ENCODE measurements at regions not wholly inside any gene's neighbourhood (a gene's known extent, or its start where the extent isn't known, plus 50 kb on each side); places are given as distances from the start of the nearest gene placed in this dataset.

DNA sequence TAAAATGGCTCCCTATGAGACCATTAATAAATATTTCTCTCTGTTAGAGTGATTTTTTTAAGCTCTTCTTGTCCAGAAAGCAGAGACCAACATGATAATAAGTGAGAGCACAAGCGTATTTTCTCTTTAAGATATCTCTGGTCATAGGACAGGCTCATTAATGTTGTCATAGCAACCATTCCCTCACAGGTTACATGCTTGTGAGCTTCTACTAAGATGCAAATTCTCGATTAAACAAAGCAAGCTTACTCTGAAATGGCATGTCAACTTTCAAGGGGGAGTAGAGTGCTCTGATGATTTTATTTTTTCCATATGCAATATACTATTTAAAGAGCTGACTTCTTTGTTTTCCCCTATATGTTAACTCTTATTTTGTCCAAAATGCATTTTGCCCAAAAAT lies 487.2 kb upstream of the LCORL start:
- WGBS (ENCODE audit: low lambda C conversion rate), result 2% methylated on average over 2 of the region's 2 CpGs
- CTCF ChIA-PET, result no interaction called here

DNA sequence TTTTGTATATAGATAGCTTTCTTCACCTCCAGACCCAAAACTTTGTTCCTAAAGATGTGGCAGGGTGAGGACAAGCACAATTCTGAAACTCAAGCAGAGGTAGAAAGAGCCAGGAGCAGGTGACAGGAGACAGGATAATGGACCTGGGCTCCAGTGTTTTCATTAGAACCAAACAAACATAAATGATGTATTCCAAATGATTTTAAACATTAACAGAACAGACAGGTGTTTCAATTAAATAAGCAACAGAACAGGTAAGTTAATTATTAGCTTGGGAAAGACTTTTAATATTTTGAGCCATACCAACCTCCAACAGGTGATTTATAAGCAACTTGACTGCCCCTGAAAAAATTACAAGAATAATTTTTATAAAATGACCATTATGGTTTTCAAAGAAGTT lies 459.4 kb upstream of the LCORL start:
- Histone ChIP-seq H3K79me2 (ENCODE audit: insufficient read depth) (no peaks in the 10 kb centered on the region), H3F3A (replicated peaks; ENCODE audit: insufficient read depth) (no peaks in the 10 kb centered on the region), H3K27me3 (ENCODE audit: insufficient read depth) (no peaks in the 10 kb centered on the region), H3K4me1 (ENCODE audit: control insufficient read depth in 1 of 2, insufficient read depth in 2 of 2, low read depth in 1 of 2, low read length in 1 of 2) (no peaks in the 10 kb centered on the region), H3K27ac (ENCODE audit: low read depth in 2 of 2, low read length in 1 of 2) (no peak overlapping the region), H3K4me2 (no peak overlapping the region), H3K9me2 (no peaks in the 10 kb centered on the region), H3K4me3 (ENCODE audit: low read depth in 2 of 2, low read length in 1 of 2) (no peak overlapping the region), H3K9ac (no peak overlapping the region), H3K36me3 (replicated peaks in 1 of 2; ENCODE audit: control insufficient read depth in 1 of 2, insufficient read depth in 2 of 2, low read length in 1 of 2) (no peaks in the 10 kb centered on the region), H2AFZ (ENCODE audit: low read depth) (no peak overlapping the region), H4K20me1 (ENCODE audit: insufficient read depth) (no peaks in the 10 kb centered on the region), H3K9me3 (peaks cover 4% of the 10 kb centered on the region; the same call in 1 of the 2 replicates)
- DNase-seq, result no peak
- CTCF ChIA-PET, result no interaction called here
- TF ChIP-seq EZH2phosphoT487 (IDR thresholded peaks at IDR 0.05; ENCODE audit: borderline replicate concordance, low read depth), result no peak
- TF ChIP-seq, protein P1, sequence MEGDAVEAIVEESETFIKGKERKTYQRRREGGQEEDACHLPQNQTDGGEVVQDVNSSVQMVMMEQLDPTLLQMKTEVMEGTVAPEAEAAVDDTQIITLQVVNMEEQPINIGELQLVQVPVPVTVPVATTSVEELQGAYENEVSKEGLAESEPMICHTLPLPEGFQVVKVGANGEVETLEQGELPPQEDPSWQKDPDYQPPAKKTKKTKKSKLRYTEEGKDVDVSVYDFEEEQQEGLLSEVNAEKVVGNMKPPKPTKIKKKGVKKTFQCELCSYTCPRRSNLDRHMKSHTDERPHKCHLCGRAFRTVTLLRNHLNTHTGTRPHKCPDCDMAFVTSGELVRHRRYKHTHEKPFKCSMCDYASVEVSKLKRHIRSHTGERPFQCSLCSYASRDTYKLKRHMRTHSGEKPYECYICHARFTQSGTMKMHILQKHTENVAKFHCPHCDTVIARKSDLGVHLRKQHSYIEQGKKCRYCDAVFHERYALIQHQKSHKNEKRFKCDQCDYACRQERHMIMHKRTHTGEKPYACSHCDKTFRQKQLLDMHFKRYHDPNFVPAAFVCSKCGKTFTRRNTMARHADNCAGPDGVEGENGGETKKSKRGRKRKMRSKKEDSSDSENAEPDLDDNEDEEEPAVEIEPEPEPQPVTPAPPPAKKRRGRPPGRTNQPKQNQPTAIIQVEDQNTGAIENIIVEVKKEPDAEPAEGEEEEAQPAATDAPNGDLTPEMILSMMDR (IDR thresholded peaks at IDR 0.05), result no peak
- TF ChIP-seq POLR2AphosphoS5 (IDR thresholded peaks at IDR 0.05; ENCODE audit: low read depth, low read length), result no peak
- no peak for TF ChIP-seq FOXM1 (IDR thresholded peaks at IDR 0.05; ENCODE audit: low read depth)
- no peak for TF ChIP-seq MEF2A (IDR thresholded peaks at IDR 0.05; ENCODE audit: borderline replicate concordance, low read depth)
- TF ChIP-seq, protein P2, sequence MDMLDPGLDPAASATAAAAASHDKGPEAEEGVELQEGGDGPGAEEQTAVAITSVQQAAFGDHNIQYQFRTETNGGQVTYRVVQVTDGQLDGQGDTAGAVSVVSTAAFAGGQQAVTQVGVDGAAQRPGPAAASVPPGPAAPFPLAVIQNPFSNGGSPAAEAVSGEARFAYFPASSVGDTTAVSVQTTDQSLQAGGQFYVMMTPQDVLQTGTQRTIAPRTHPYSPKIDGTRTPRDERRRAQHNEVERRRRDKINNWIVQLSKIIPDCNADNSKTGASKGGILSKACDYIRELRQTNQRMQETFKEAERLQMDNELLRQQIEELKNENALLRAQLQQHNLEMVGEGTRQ (IDR thresholded peaks at IDR 0.05; ENCODE audit: borderline replicate concordance, low read depth, low read length), result no peak
- POLR2A ChIA-PET, result no interaction called here

More for the DNA sequence above, 487.2 kb upstream of the LCORL start:
- Histone ChIP-seq H3K36me3 (replicated peaks in 1 of 2; ENCODE audit: control insufficient read depth in 1 of 2, insufficient read depth in 2 of 2, low read length in 1 of 2) (no peaks in the 10 kb centered on the region), H3K79me2 (ENCODE audit: insufficient read depth) (no peaks in the 10 kb centered on the region), H3F3A (replicated peaks; ENCODE audit: insufficient read depth) (no peaks in the 10 kb centered on the region), H3K9ac (no peak overlapping the region), H3K9me3 (no peaks in the 10 kb centered on the region; the same call in 1 of the 2 replicates), H3K27ac (ENCODE audit: low read depth in 2 of 2, low read length in 1 of 2) (no peak overlapping the region), H3K9me2 (no peaks in the 10 kb centered on the region), H3K27me3 (ENCODE audit: insufficient read depth) (no peaks in the 10 kb centered on the region), H2AFZ (ENCODE audit: low read depth) (no peak overlapping the region), H4K20me1 (ENCODE audit: insufficient read depth) (no peaks in the 10 kb centered on the region), H3K4me1 (ENCODE audit: control insufficient read depth in 1 of 2, insufficient read depth in 2 of 2, low read depth in 1 of 2, low read length in 1 of 2) (no peaks in the 10 kb centered on the region), H3K4me3 (ENCODE audit: low read depth in 2 of 2, low read length in 1 of 2) (no peak overlapping the region), H3K4me2 (no peak overlapping the region)
- POLR2A ChIA-PET, result no interaction called here
- TF ChIP-seq IRF3 (IDR thresholded peaks at IDR 0.05; ENCODE audit: low read depth, low read length), result no peak
- TF ChIP-seq RAD21 (IDR thresholded peaks at IDR 0.05; ENCODE audit: low read length), result no peak
- TF ChIP-seq POLR2AphosphoS5 (IDR thresholded peaks at IDR 0.05; ENCODE audit: low read depth, low read length), result no peak
- TF ChIP-seq ELF1 (IDR thresholded peaks at IDR 0.05), result no peak
- no peak for TF ChIP-seq SIN3A (IDR thresholded peaks at IDR 0.05; ENCODE audit: borderline replicate concordance, low read depth, low read length)
- TF ChIP-seq RFX5 (IDR thresholded peaks at IDR 0.05; ENCODE audit: low read length), result no peak
- no peak for TF ChIP-seq FOXJ3 (CRISPR knock-in tag; IDR thresholded peaks at IDR 0.05)
- no peak for TF ChIP-seq FOXM1 (IDR thresholded peaks at IDR 0.05; ENCODE audit: low read depth)
- no peak for TF ChIP-seq NRF1 (IDR thresholded peaks at IDR 0.05; ENCODE audit: low read depth, low read length)
- TF ChIP-seq NFIC (IDR thresholded peaks at IDR 0.05; ENCODE audit: borderline replicate concordance), result no peak
- TF ChIP-seq, protein P3, sequence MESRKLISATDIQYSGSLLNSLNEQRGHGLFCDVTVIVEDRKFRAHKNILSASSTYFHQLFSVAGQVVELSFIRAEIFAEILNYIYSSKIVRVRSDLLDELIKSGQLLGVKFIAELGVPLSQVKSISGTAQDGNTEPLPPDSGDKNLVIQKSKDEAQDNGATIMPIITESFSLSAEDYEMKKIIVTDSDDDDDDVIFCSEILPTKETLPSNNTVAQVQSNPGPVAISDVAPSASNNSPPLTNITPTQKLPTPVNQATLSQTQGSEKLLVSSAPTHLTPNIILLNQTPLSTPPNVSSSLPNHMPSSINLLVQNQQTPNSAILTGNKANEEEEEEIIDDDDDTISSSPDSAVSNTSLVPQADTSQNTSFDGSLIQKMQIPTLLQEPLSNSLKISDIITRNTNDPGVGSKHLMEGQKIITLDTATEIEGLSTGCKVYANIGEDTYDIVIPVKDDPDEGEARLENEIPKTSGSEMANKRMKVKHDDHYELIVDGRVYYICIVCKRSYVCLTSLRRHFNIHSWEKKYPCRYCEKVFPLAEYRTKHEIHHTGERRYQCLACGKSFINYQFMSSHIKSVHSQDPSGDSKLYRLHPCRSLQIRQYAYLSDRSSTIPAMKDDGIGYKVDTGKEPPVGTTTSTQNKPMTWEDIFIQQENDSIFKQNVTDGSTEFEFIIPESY (IDR thresholded peaks at IDR 0.05; ENCODE audit: borderline replicate concordance, low read depth), result no peak
- TF ChIP-seq, protein P4, sequence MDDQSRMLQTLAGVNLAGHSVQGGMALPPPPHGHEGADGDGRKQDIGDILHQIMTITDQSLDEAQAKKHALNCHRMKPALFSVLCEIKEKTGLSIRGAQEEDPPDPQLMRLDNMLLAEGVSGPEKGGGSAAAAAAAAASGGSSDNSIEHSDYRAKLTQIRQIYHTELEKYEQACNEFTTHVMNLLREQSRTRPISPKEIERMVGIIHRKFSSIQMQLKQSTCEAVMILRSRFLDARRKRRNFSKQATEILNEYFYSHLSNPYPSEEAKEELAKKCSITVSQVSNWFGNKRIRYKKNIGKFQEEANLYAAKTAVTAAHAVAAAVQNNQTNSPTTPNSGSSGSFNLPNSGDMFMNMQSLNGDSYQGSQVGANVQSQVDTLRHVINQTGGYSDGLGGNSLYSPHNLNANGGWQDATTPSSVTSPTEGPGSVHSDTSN (IDR thresholded peaks at IDR 0.05), result no peak
- TF ChIP-seq, protein P2 (IDR thresholded peaks at IDR 0.05; ENCODE audit: borderline replicate concordance, low read depth, low read length), result no peak
- DNase-seq, result no peak

Measured in SK-N-SH (cell line).